SHP77 (cell line): ENCODE measurements at regions not wholly inside any gene's neighbourhood (a gene's known extent, or its start where the extent isn't known, plus 50 kb on each side); places are given as distances from the start of the nearest gene placed in this dataset.

Experiments
- DNase-seq, 2 experiments: peaks; one replicate each; lab custom pipeline; 2025; lab: John Stamatoyannopoulos, UW

- DNase-seq: no peak
Measured at GRCh38 chr16:20167323-20167722, 93.6 kb upstream of the GPR139 start.

- DNase-seq: no peak
Measured at GRCh38 chr16:20166531-20167235, 93.0 kb upstream of the GPR139 start.

- no peak for DNase-seq
Measured at GRCh38 chr16:20153444-20153843, 79.8 kb upstream of the GPR139 start.

- DNase-seq: no peak
Measured at GRCh38 chr16:20147091-20147490, 73.4 kb upstream of the GPR139 start.

- no peak for DNase-seq
Measured at GRCh38 chr16:20141956-20142355, 68.3 kb upstream of the GPR139 start.

GRCh38 chr16:20137909-20138308 is 64.2 kb upstream of the GPR139 start:
- no peak for DNase-seq

GRCh38 chr16:20137194-20137593 is 63.5 kb upstream of the GPR139 start:
- no peak for DNase-seq

- no peak for DNase-seq
Measured at GRCh38 chr16:20136446-20136968, 62.8 kb upstream of the GPR139 start.

- DNase-seq: no peak
Measured at GRCh38 chr16:20129375-20129774, 55.7 kb upstream of the GPR139 start.
